ENCODE measurements at regions not wholly inside any gene's neighbourhood (a gene's known extent, or its start where the extent isn't known, plus 50 kb on each side); places are given as distances from the start of the nearest gene placed in this dataset.
A peak's percentile ranks its signal among the peaks of the same experiment; 100 is the strongest.

- H3K4me3 ChIP-seq (ENCODE audit: low read depth, low read length) = no peak overlapping the region
- DNase-seq (ENCODE audit: low read depth) = no peak
Measured at GRCh38 chr4:32429151-32429550, 1709.0 kb downstream of the PCDH7 start.

DNA sequence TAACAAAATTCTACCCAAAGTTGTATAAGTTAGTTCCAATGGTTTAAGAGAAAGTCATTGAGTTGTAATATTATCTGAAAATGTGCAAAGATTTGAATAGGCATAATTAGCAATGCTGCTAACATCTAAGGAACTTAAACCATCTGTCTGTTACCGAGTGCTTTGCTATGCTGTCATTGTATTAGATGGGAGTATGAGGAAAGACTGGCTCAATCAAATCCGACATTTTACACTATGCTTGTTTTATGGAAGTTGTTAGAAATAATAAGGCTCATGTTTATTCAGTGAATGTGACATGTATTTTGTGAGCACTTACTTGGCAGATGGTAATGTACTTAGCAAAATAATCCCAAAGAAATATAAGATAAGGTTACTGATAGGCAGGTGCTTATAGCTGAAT lies 1715.1 kb downstream of the PCDH7 start:
- no peak overlapping the region for H3K4me3 ChIP-seq (ENCODE audit: low read depth, low read length)
- DNase-seq (ENCODE audit: low read depth) = no peak

DNA sequence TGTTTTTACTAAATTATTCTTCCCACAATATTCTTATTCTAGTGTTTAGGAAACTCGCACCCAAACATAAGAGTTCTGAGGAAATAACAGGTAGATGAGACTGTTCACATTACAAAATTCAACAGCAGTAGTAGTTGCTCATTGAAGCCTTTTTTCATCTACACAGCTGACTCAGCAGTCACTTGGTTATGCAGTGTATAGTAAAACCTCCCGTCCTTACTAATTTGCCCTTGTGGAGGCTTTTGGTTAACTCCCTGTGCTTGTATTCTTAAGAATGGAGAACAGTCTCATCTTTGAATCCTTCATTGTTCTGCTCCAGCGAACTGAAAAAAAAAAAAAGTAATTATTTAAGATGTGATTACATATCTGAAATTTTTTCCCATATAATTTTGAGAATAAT lies 1716.6 kb downstream of the PCDH7 start:
- H3K4me3 ChIP-seq (ENCODE audit: low read depth, low read length) = no peak overlapping the region
- no peak for DNase-seq (ENCODE audit: low read depth)

- H3K4me3 ChIP-seq (ENCODE audit: low read depth, low read length) = no peak overlapping the region
- no peak for DNase-seq (ENCODE audit: low read depth)
Measured at GRCh38 chr4:32440391-32440790, 1720.2 kb downstream of the PCDH7 start.

GRCh38 chr4:32454482-32454881 lies 1734.3 kb downstream of the PCDH7 start:
- no peak for DNase-seq (ENCODE audit: low read depth)

DNA sequence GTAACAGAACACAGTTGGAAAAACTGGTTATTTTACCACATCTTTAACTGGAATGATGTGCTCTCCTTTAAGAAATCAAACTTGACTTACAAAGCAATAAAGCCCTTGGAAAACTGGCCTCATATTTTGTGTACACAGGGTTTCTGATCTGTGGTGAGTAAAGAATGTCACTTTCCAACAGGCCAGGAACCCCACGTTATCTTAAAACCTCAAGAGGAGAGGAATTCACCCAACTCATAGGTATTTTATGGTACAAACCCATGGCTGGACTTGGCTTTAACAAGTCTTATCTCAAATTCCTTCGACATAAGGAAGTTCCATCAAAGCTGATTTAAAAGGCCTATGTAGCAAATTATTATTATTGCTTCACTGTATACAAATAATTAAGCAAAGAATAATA lies 1735.1 kb downstream of the PCDH7 start:
- no peak for DNase-seq (ENCODE audit: low read depth)
- H3K4me3 ChIP-seq (ENCODE audit: low read depth, low read length) = no peak overlapping the region

More at GRCh38 chr4:32454482-32454881, 1734.3 kb downstream of the PCDH7 start:
- no peak overlapping the region for H3K4me3 ChIP-seq (ENCODE audit: low read depth, low read length)

GRCh38 chr4:32460972-32461371 lies 1740.8 kb downstream of the PCDH7 start:
- DNase-seq (ENCODE audit: low read depth) = no peak
- no peak overlapping the region for H3K4me3 ChIP-seq (ENCODE audit: low read depth, low read length)

DNA sequence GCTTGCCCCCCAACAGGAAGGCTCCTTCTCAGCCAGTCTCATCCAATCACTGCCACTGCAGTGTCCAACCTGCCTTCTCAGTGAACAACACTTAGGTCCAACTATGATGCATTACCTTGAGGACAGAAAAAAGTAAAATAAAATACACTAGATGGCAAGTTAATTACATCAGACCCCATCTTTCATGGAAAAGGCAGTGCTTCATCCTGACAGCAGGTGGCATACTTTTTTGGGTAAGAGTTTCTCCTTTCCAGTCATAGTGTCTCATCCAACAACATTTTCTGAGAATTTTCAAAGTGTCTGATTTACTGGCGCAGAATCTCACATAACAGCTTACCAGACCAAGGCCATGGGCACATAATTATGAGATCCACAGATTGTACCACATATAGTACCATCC lies 1742.8 kb downstream of the PCDH7 start:
- no peak for DNase-seq (ENCODE audit: low read depth)
- no peak overlapping the region for H3K4me3 ChIP-seq (ENCODE audit: low read depth, low read length)

- DNase-seq (ENCODE audit: low read depth) = no peak
- no peak overlapping the region for H3K4me3 ChIP-seq (ENCODE audit: low read depth, low read length)
Measured at GRCh38 chr4:32470087-32470585, 1750.0 kb downstream of the PCDH7 start.

- H3K4me3 ChIP-seq (ENCODE audit: low read depth, low read length) = no peak overlapping the region
- no peak for DNase-seq (ENCODE audit: low read depth)
Measured at GRCh38 chr4:32472918-32473317, 1752.7 kb downstream of the PCDH7 start.

DNA sequence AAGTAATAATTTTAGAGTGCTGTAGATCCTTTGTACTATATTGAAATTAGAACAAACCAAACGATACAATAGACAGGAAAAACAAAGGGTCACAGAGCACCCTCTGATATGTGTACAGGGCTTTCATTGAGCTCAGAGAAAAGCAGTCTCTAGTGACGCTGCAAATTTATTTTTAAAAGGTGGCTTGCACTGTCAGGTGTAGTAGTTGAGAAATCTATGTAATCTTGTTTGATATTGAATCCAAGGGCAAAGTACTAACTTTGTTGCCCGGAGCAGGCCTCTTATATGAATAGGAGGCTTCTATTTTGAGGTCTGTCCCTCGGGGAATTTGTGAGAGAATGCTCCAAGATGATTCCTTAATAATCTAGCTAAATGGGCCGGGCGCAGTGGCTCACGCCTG lies 1755.5 kb downstream of the PCDH7 start:
- no peak for DNase-seq (ENCODE audit: low read depth)
- no peak overlapping the region for H3K4me3 ChIP-seq (ENCODE audit: low read depth, low read length)

DNA sequence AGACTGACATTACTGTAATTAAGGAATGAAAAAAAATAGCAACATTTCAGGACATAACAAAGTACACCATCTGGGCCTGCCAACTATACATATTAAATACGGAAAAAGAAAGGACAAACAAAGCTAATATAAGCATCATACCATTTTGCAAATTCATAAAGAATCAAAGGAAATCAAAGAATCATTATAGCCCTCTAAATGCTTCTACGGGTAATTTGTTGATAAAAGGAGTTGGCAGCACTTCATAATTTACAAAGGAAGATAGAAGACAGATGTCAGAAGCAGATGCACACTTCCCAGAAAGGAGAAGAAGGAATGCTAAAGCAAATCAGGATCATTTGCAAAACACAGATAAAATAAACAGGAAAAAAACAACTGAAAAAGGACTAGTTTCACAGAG lies 1757.3 kb downstream of the PCDH7 start:
- H3K4me3 ChIP-seq (ENCODE audit: low read depth, low read length) = no peak overlapping the region
- DNase-seq (ENCODE audit: low read depth) = no peak

DNA sequence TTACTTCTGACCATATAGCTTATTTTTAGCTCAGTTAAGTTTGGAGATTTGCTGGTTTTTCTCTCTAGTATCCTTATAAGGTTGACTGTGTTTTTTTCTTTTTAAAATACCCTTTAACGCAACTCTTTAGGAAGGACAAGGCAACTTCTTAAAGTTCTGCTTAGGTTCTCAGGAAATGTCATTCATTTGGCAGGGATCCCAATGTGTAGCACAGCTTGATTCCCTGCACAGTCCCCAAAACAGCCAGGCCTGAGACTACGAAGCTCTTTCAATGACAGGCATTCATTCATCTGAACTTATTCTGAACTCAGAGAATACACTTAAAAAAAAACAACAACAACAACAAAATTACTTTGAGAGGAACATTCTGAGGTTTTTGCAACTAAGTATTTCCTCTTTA lies 1765.8 kb downstream of the PCDH7 start:
- DNase-seq (ENCODE audit: low read depth) = no peak
- H3K4me3 ChIP-seq (ENCODE audit: low read depth, low read length) = no peak overlapping the region

- DNase-seq (ENCODE audit: low read depth) = no peak
- H3K4me3 ChIP-seq (ENCODE audit: low read depth, low read length) = no peak overlapping the region
Measured at GRCh38 chr4:32488690-32489089, 1768.5 kb downstream of the PCDH7 start.

GRCh38 chr4:32499171-32499570 lies 1779.0 kb downstream of the PCDH7 start:
- DNase-seq (ENCODE audit: low read depth) = peak; percentile 98
- no peak overlapping the region for H3K4me3 ChIP-seq (ENCODE audit: low read depth, low read length)

DNA sequence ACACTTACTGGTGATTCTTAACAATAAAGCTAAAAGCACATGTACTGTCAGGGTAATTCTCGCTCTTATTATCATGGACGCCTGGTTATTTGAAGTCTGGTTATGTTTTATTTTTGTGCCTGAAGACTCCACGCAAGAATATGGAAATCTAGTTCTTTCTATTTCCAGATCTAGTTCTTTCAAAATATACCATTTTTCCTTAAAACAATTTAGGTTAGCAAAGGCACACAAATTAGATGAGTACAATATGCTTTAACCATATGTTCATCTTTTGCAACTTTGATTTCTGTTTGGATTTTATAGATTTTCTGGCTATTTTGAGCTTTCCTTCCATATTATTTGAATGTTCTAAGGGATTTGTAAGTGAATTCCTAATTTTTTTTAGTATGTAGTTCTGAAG lies 1783.1 kb downstream of the PCDH7 start:
- no peak overlapping the region for H3K4me3 ChIP-seq (ENCODE audit: low read depth, low read length)
- DNase-seq (ENCODE audit: low read depth) = no peak

GRCh38 chr4:32506067-32506466 lies 1785.9 kb downstream of the PCDH7 start:
- no peak for DNase-seq (ENCODE audit: low read depth)
- no peak overlapping the region for H3K4me3 ChIP-seq (ENCODE audit: low read depth, low read length)

DNA sequence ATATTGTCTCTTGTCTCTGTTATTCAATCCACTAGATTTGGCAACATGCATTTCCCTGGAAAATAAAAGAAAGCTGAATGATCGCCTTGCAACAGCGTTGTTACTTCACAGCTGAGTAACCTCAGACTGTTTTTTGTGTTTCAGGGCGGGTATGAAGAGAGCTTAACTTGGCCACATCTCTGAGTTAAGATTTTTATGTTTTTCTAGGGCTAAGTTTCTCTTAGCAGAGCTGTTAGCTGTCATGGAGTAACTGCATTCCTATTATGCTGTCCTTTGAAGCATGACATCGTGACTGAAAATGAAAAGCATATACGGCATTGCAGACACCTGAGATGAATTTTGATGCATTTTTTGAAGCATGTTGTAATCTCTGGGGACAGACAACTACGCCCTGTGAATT lies 1798.9 kb downstream of the PCDH7 start:
- H3K4me3 ChIP-seq (ENCODE audit: low read depth, low read length) = no peak overlapping the region
- DNase-seq (ENCODE audit: low read depth) = peak; percentile 35

- DNase-seq (ENCODE audit: low read depth) = no peak
- H3K4me3 ChIP-seq (ENCODE audit: low read depth, low read length) = no peak overlapping the region
Measured at GRCh38 chr4:32525420-32525819, 1805.3 kb downstream of the PCDH7 start.

- H3K4me3 ChIP-seq (ENCODE audit: low read depth, low read length) = no peak overlapping the region
- DNase-seq (ENCODE audit: low read depth) = no peak
Measured at GRCh38 chr4:32544846-32545245, 1824.7 kb downstream of the PCDH7 start.

- no peak for DNase-seq (ENCODE audit: low read depth)
- no peak overlapping the region for H3K4me3 ChIP-seq (ENCODE audit: low read depth, low read length)
Measured at GRCh38 chr4:32551943-32552342, 1831.8 kb downstream of the PCDH7 start.

GRCh38 chr4:32560306-32560705 lies 1840.1 kb downstream of the PCDH7 start:
- DNase-seq (ENCODE audit: low read depth) = peak; percentile 66
- peak overlapping the region; percentile 32 for H3K4me3 ChIP-seq (ENCODE audit: low read depth, low read length)
